ENCODE measurements at regions not wholly inside any gene's neighbourhood (a gene's known extent, or its start where the extent isn't known, plus 50 kb on each side); places are given as distances from the start of the nearest gene placed in this dataset.

DNA sequence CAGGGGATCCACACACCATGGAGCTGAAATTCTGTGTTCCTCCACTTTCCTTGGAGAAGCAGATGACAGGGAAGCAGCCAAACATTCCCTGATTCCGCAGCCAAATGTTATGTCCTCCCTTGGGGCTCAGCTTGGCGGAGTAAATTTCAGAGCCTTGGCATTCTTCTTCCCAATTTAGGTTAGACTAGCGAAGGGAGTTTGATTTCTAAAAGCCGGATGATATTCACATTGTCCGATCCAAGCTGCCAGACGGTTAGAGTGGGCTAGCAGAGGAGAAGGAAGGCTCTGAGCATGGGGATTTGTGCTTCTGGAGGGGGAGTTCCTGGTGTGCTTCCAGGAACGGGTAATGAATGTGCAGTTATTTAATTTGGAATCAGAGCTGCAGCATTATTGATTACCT, 380.4 kb upstream of the EEF2KMT start:
- Histone ChIP-seq H3K4me2 (ENCODE audit: insufficient read depth, low read length) (no peak overlapping the region), H3K4me1 (ENCODE audit: control insufficient read depth, extremely low read depth, insufficient read depth, low read length) (no peaks in the 10 kb centered on the region), H3K9me3 (replicated peaks; ENCODE audit: control insufficient read depth, insufficient read depth, low read length) (peaks cover 8% of the 10 kb centered on the region), H2AFZ (ENCODE audit: low read depth, low read length) (no peak overlapping the region), H3K9me1 (replicated peaks; ENCODE audit: control insufficient read depth, extremely low read depth, insufficient read depth, low read length) (no peaks in the 10 kb centered on the region), H3K36me3 (ENCODE audit: control insufficient read depth in 2 of 2, extremely low read depth in 1 of 2, insufficient read depth in 2 of 2, low read length in 2 of 2) (no peaks in the 10 kb centered on the region), H3K4me3 (replicated peaks in 1 of 3; ENCODE audit: insufficient read depth in 1 of 3, low read depth in 1 of 3, low read length in 3 of 3) (no peak overlapping the region), H3K79me2 (ENCODE audit: control insufficient read depth, insufficient read depth, low read length) (no peaks in the 10 kb centered on the region), H3K9ac (replicated peaks; ENCODE audit: extremely low read depth, insufficient read depth, low read length) (no peak overlapping the region), H4K20me1 (replicated peaks; ENCODE audit: control insufficient read depth, extremely low read depth, insufficient read depth, low read length) (no peaks in the 10 kb centered on the region), H3K27me3 (ENCODE audit: control insufficient read depth in 2 of 2, insufficient read depth in 2 of 2, low read length in 2 of 2) (no peaks in the 10 kb centered on the region), H3K27ac (ENCODE audit: insufficient read depth, low read depth, low read length) (no peak overlapping the region)
- no TSS peak for BruUV-seq (replicated peaks)
- POLR2A ChIA-PET = no interaction called here
- CTCF ChIA-PET = no interaction called here
- TF ChIP-seq POLR2AphosphoS5 (IDR thresholded peaks at IDR 0.05; ENCODE audit: insufficient read depth, low read depth, low read length) (no peak), EZH2 (IDR thresholded peaks at IDR 0.05; ENCODE audit: borderline replicate concordance, low read depth, low read length, severe bottlenecking) (no peak), JUN (IDR thresholded peaks at IDR 0.05; ENCODE audit: borderline replicate concordance, insufficient read depth, insufficient read length, low read depth) (no peak), GATA2 (IDR thresholded peaks at IDR 0.05; ENCODE audit: insufficient read depth, insufficient read length, low read depth, low read length) (no peak), FOS (IDR thresholded peaks at IDR 0.05; ENCODE audit: borderline replicate concordance, insufficient read depth, low read length) (no peak), POLR2A (IDR thresholded peaks at IDR 0.05; ENCODE audit: low read depth, low read length) (no peak), MYC (IDR thresholded peaks at IDR 0.05; ENCODE audit: low read depth, low read length) (no peak)
- TF ChIP-seq, protein P1, sequence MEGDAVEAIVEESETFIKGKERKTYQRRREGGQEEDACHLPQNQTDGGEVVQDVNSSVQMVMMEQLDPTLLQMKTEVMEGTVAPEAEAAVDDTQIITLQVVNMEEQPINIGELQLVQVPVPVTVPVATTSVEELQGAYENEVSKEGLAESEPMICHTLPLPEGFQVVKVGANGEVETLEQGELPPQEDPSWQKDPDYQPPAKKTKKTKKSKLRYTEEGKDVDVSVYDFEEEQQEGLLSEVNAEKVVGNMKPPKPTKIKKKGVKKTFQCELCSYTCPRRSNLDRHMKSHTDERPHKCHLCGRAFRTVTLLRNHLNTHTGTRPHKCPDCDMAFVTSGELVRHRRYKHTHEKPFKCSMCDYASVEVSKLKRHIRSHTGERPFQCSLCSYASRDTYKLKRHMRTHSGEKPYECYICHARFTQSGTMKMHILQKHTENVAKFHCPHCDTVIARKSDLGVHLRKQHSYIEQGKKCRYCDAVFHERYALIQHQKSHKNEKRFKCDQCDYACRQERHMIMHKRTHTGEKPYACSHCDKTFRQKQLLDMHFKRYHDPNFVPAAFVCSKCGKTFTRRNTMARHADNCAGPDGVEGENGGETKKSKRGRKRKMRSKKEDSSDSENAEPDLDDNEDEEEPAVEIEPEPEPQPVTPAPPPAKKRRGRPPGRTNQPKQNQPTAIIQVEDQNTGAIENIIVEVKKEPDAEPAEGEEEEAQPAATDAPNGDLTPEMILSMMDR (IDR thresholded peaks at IDR 0.05; ENCODE audit: extremely low read depth in 1 of 2, insufficient read depth in 1 of 2, low read depth in 1 of 2, low read length in 2 of 2) = no peak
- TF ChIP-seq, protein P2, sequence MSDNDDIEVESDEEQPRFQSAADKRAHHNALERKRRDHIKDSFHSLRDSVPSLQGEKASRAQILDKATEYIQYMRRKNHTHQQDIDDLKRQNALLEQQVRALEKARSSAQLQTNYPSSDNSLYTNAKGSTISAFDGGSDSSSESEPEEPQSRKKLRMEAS (IDR thresholded peaks at IDR 0.05; ENCODE audit: insufficient read depth, insufficient read length) = no peak
- FAIRE-seq (no peak), DNase-seq (ENCODE audit: low read depth, low spot score) (no peak)
- dilution Hi-C loops (cut with MboI; ENCODE audit: extremely low pct_ligation_motif_present, low sequenced_read_pairs) (no loop called here), intact Hi-C loops (cut with micrococcal nuclease) (no loop called here)
